ENCODE measurements at regions not wholly inside any gene's neighbourhood (a gene's known extent, or its start where the extent isn't known, plus 50 kb on each side); places are given as distances from the start of the nearest gene placed in this dataset.

DNA sequence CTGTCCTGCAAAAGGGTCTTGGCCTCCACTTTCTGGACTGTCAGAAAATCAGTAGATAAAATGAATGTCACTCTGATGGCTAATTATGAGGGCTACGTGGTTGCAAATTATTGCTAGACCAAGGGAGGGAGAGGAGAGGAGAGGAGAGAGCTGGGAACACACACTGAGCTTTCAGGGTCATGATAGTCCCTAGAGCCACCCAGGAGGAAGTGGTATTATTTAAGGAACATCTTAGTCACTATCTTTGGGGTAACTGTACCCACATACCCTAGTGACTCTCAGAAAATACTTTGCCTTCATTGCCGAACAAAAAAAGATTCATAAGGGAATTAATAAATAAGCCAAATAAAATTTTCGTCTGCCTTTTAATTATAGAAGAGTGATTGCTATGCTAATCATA lies 642.3 kb upstream of the CFAP20DC start:
- TF ChIP-seq, protein P1, sequence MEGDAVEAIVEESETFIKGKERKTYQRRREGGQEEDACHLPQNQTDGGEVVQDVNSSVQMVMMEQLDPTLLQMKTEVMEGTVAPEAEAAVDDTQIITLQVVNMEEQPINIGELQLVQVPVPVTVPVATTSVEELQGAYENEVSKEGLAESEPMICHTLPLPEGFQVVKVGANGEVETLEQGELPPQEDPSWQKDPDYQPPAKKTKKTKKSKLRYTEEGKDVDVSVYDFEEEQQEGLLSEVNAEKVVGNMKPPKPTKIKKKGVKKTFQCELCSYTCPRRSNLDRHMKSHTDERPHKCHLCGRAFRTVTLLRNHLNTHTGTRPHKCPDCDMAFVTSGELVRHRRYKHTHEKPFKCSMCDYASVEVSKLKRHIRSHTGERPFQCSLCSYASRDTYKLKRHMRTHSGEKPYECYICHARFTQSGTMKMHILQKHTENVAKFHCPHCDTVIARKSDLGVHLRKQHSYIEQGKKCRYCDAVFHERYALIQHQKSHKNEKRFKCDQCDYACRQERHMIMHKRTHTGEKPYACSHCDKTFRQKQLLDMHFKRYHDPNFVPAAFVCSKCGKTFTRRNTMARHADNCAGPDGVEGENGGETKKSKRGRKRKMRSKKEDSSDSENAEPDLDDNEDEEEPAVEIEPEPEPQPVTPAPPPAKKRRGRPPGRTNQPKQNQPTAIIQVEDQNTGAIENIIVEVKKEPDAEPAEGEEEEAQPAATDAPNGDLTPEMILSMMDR (IDR thresholded peaks at IDR 0.05): no peak
- TF ChIP-seq BHLHE40 (IDR thresholded peaks at IDR 0.05; ENCODE audit: low read depth, low read length): no peak
- TF ChIP-seq JUNB (IDR thresholded peaks at IDR 0.05): no peak
- TF ChIP-seq EHMT2 (IDR thresholded peaks at IDR 0.05; ENCODE audit: low read depth): no peak
- TF ChIP-seq SMC3 (IDR thresholded peaks at IDR 0.05): no peak
